Thyroid gland (tissue), 4 donors: ENCODE measurements at regions not wholly inside any gene's neighbourhood (a gene's known extent, or its start where the extent isn't known, plus 50 kb on each side); places are given as distances from the start of the nearest gene placed in this dataset.

Experiments
- POLR2A ChIP-seq, 2 donors: fragments of 450-650 bp; IDR thresholded peaks; one replicate each; pipeline ENCODE4 v1.6.1; 2017; ENCODE audit warnings: antibody characterized with exemption in 2 of 2, mild to moderate bottlenecking in 2 of 2, moderate library complexity in 1 of 2
- TF ChIP-seq, protein P1 (sequence below), 6 experiments: fragments of 200-600 bp in 3 of 6; fragments of 450-650 bp in 3 of 6; sonication (generic) in 3 of 6; IDR thresholded peaks; one replicate each; pipeline ENCODE4 v1.5.1; 2016 to 2019; ENCODE audit warnings: antibody characterized with exemption in 6 of 6, mild to moderate bottlenecking in 2 of 6, inconsistent platforms in 1 of 6, moderate library complexity in 1 of 6

DNA sequence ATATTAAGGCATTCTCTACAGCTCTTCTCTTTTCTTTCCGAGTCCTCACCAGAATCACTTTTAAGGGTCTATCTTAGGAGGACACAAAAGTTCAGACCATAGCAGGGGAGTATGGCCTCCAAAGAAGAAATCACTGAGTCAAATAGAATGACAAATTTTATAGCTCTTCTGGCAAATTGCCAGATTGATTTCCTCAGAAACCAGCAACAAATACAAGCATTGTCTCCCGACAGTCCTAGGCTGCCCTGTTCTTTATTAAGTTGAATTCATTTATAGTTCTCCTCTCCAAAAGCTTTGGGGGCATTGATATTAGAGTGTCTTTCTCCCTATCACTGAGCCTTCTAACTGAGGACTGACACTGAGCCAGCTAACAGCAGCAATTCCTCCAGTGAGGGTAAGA is 156.4 kb upstream of the FRMD6 start:
- TF ChIP-seq, protein P1, sequence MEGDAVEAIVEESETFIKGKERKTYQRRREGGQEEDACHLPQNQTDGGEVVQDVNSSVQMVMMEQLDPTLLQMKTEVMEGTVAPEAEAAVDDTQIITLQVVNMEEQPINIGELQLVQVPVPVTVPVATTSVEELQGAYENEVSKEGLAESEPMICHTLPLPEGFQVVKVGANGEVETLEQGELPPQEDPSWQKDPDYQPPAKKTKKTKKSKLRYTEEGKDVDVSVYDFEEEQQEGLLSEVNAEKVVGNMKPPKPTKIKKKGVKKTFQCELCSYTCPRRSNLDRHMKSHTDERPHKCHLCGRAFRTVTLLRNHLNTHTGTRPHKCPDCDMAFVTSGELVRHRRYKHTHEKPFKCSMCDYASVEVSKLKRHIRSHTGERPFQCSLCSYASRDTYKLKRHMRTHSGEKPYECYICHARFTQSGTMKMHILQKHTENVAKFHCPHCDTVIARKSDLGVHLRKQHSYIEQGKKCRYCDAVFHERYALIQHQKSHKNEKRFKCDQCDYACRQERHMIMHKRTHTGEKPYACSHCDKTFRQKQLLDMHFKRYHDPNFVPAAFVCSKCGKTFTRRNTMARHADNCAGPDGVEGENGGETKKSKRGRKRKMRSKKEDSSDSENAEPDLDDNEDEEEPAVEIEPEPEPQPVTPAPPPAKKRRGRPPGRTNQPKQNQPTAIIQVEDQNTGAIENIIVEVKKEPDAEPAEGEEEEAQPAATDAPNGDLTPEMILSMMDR (IDR thresholded peaks at IDR 0.05): no peak
- no peak for TF ChIP-seq POLR2A (IDR thresholded peaks at IDR 0.05)
